PC-9 (cell line): ENCODE measurements at regions not wholly inside any gene's neighbourhood (a gene's known extent, or its start where the extent isn't known, plus 50 kb on each side); places are given as distances from the start of the nearest gene placed in this dataset.

Experiments
- BruUV-seq: library from RNA; stranded (reverse); fragments of 400-500 nt; replicated peaks from 2 replicates; lab custom pipeline; 2021; lab: Mats Ljungman, UMichigan
- CTCF ChIA-PET: fragments of 300-600 bp; sonication (Branson Sonifier 250); formaldehyde crosslinking; loops from one replicate; lab custom pipeline; 2022; ENCODE audit warnings: antibody characterized with exemption; lab: Charles Lee
- POLR2A ChIA-PET: fragments of 300-600 bp; sonication (Branson Sonifier 250); formaldehyde crosslinking; loops from one replicate; lab custom pipeline; 2022; ENCODE audit warnings: antibody characterized with exemption; ENCODE audit not compliant: unreplicated experiment; lab: Charles Lee
- DNase-seq, 2 experiments: peaks; one replicate each; pipeline versions ENCODE4 v3.0.0 to v3.0.0-alpha.2; 2015 to 2022; ENCODE audit warnings: mixed read lengths in 1 of 2
- H2AFZ ChIP-seq: fragments of 200-600 bp; sonication (generic); 2 replicates; pipeline ENCODE4 v1.8.1; 2017; ENCODE audit warnings: antibody characterized with exemption
- H3F3A ChIP-seq: fragments of 200-600 bp; sonication (generic); 2 replicates; pipeline ENCODE4 v1.8.1; 2017; ENCODE audit warnings: antibody characterized with exemption, mild to moderate bottlenecking, low read depth; ENCODE audit not compliant: insufficient read depth
- H3K27ac ChIP-seq: fragments of 200-600 bp; sonication (generic); 2 replicates; pipeline ENCODE4 v1.6.1; 2016; ENCODE audit warnings: mixed run types
- H3K27me3 ChIP-seq: fragments of 200-600 bp; sonication (generic); 2 replicates; pipeline ENCODE4 v1.6.1; 2016; ENCODE audit warnings: low read depth, mixed run types; ENCODE audit not compliant: insufficient read depth
- H3K36me3 ChIP-seq: fragments of 200-600 bp; sonication (generic); 2 replicates; pipeline ENCODE4 v1.6.1; 2016; ENCODE audit warnings: low read depth, mixed run types
- H3K4me1 ChIP-seq: fragments of 200-600 bp; sonication (generic); replicated peaks from 2 replicates; pipeline ENCODE4 v1.6.1; 2016; ENCODE audit warnings: mixed run types; ENCODE audit not compliant: insufficient read depth
- H3K4me2 ChIP-seq: fragments of 200-600 bp; sonication (generic); 2 replicates; pipeline ENCODE4 v1.6.1; 2017; ENCODE audit warnings: mixed run types
- H3K4me3 ChIP-seq: fragments of 200-600 bp; sonication (generic); 2 replicates; pipeline ENCODE4 v1.6.1; 2016; ENCODE audit warnings: mixed run types
- H3K79me2 ChIP-seq: fragments of 200-600 bp; sonication (generic); 2 replicates; pipeline ENCODE4 v1.6.1; 2017; ENCODE audit warnings: low read depth, mixed run types
- H3K9me2 ChIP-seq: fragments of 200-600 bp; sonication (generic); 2 replicates; pipeline ENCODE4 v1.8.1; 2017; ENCODE audit warnings: mild to moderate bottlenecking; ENCODE audit not compliant: insufficient read depth
- H3K9me3 ChIP-seq: fragments of 200-600 bp; sonication (generic); 2 replicates; pipeline ENCODE4 v1.8.1; 2016; ENCODE audit warnings: low read depth; ENCODE audit not compliant: insufficient read depth
- H4K20me1 ChIP-seq: fragments of 200-600 bp; sonication (generic); 2 replicates; pipeline ENCODE4 v1.8.1; 2017; ENCODE audit not compliant: insufficient read depth
- EZH2 ChIP-seq: fragments of 200-600 bp; sonication (generic); IDR thresholded peaks from 2 replicates; pipeline ENCODE4 v1.8.0; 2017; ENCODE audit warnings: antibody characterized with exemption, low read depth
- intact Hi-C: fragments of 100-400 bp; cut with micrococcal nuclease; formaldehyde crosslinking; loops from one replicate; pipeline ENCODE4 v1.10.0; 2022; ENCODE audit not compliant: unreplicated experiment
- TF ChIP-seq, protein P1 (sequence below): fragments of 200-600 bp; sonication (generic); conservative IDR thresholded peaks from 2 replicates; pipeline ENCODE4 v1.6.1; 2017; ENCODE audit warnings: mixed run types, antibody characterized with exemption, mild to moderate bottlenecking, moderate library complexity

DNA sequence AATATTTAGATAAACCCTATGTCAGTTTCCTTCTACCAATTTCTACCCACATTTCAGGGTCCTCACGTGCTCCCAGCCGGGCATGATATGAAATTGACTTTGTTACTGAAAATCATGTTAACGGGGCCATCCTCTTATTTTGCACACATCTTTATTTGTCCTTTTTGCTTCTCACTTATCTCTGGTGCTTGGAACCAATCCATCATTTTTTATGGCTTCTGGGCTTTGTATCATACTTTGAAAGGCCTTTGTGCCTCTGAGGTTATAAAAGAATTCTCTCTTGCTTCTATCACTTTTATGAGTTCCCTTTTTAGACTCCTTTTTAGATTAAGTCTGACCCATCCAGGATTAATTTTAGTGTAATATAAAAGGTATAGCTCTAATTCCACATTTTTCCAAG is 81.7 kb upstream of the PRNP start:
- H2AFZ ChIP-seq = no peak overlapping the region
- no peaks in the 10 kb centered on the region for H3K9me2 ChIP-seq
- H3K4me2 ChIP-seq = no peak overlapping the region
- ChIA-PET CTCF (interaction anchor here (0.7 kb wide), 1 partner anchor 441 kb away, joined by 4 read pairs; no protein-coding TSS in a partner anchor), POLR2A (no interaction called here)
- H3K79me2 ChIP-seq = no peaks in the 10 kb centered on the region
- no peaks in the 10 kb centered on the region for H4K20me1 ChIP-seq
- intact Hi-C loops = loop anchor here (10.0 kb wide), 1 partner anchor 590 kb away; no protein-coding TSS in a partner anchor
- H3K27ac ChIP-seq = no peak overlapping the region
- no peaks in the 10 kb centered on the region for H3K9me3 ChIP-seq
- H3K36me3 ChIP-seq = no peaks in the 10 kb centered on the region
- no peak overlapping the region for H3K4me3 ChIP-seq
- H3K4me1 ChIP-seq = peaks cover 31% of the 10 kb centered on the region
- peaks cover 18% of the 10 kb centered on the region for H3F3A ChIP-seq
- TF ChIP-seq EZH2 = no peak
- TF ChIP-seq, protein P1, sequence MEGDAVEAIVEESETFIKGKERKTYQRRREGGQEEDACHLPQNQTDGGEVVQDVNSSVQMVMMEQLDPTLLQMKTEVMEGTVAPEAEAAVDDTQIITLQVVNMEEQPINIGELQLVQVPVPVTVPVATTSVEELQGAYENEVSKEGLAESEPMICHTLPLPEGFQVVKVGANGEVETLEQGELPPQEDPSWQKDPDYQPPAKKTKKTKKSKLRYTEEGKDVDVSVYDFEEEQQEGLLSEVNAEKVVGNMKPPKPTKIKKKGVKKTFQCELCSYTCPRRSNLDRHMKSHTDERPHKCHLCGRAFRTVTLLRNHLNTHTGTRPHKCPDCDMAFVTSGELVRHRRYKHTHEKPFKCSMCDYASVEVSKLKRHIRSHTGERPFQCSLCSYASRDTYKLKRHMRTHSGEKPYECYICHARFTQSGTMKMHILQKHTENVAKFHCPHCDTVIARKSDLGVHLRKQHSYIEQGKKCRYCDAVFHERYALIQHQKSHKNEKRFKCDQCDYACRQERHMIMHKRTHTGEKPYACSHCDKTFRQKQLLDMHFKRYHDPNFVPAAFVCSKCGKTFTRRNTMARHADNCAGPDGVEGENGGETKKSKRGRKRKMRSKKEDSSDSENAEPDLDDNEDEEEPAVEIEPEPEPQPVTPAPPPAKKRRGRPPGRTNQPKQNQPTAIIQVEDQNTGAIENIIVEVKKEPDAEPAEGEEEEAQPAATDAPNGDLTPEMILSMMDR = no peak
- no TSS peak for BruUV-seq
- DNase-seq = no peak
- no peaks in the 10 kb centered on the region for H3K27me3 ChIP-seq

GRCh38 chr20:4603724-4604123 is 82.5 kb upstream of the PRNP start:
- Histone ChIP-seq H2AFZ (no peak overlapping the region), H3K79me2 (no peaks in the 10 kb centered on the region), H3K27me3 (no peaks in the 10 kb centered on the region), H3K27ac (no peak overlapping the region), H3K4me2 (no peak overlapping the region), H4K20me1 (no peaks in the 10 kb centered on the region), H3K4me1 (peaks cover 31% of the 10 kb centered on the region), H3K9me3 (no peaks in the 10 kb centered on the region), H3F3A (peaks cover 18% of the 10 kb centered on the region), H3K4me3 (no peak overlapping the region), H3K9me2 (no peaks in the 10 kb centered on the region), H3K36me3 (no peaks in the 10 kb centered on the region)
- BruUV-seq = no TSS peak
- no peak for DNase-seq
- TF ChIP-seq, protein P1 = no peak
- TF ChIP-seq EZH2 = no peak
- POLR2A ChIA-PET = no interaction called here
- CTCF ChIA-PET = no interaction called here
- intact Hi-C loops = loop anchor here (10.0 kb wide), 1 partner anchor 591 kb away; no protein-coding TSS in a partner anchor

DNA sequence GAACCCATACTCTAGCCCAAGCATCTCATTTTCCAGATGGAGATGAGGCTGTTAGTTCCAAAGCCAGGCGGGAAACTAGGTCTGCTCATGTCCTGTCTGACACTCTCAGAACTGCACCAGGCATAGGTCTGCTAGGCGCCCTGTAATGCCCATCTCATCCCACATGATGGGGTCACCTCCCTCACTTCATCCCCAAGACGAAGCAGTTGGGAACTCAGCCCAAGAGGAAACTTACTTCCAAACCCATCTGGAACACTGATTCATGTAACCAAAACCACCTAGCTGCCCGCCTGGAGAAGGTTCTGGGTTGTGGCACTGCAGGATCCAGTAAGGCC is 84.0 kb upstream of the PRNP start:
- POLR2A ChIA-PET = no interaction called here
- DNase-seq = no peak

More for the DNA sequence above, 84.0 kb upstream of the PRNP start:
- CTCF ChIA-PET = interaction anchor here (0.6 to 2.3 kb wide), 4 partner anchors 11 to 351 kb away, joined by 3 to 8 read pairs (median 8); no protein-coding TSS in a partner anchor
- H3K27me3 ChIP-seq = no peaks in the 10 kb centered on the region
- intact Hi-C loops = loop anchor here (10.0 kb wide), 1 partner anchor 593 kb away; no protein-coding TSS in a partner anchor
- H3K36me3 ChIP-seq = no peaks in the 10 kb centered on the region
- H3K4me2 ChIP-seq = peak overlapping the region; percentile 76; the same call in 1 of the 2 replicates
- H3K9me2 ChIP-seq = no peaks in the 10 kb centered on the region
- H4K20me1 ChIP-seq = no peaks in the 10 kb centered on the region
- H3K9me3 ChIP-seq = no peaks in the 10 kb centered on the region
- no peaks in the 10 kb centered on the region for H3K79me2 ChIP-seq
- no peak overlapping the region for H3K4me3 ChIP-seq
- H3K27ac ChIP-seq = no peak overlapping the region; the same call in 1 of the 2 replicates
- no peak overlapping the region for H2AFZ ChIP-seq
- peaks cover 31% of the 10 kb centered on the region for H3K4me1 ChIP-seq
- BruUV-seq = no TSS peak
- TF ChIP-seq, protein P1 = no peak
- no peak for TF ChIP-seq EZH2
- peaks cover 21% of the 10 kb centered on the region for H3F3A ChIP-seq
